ENCODE measurements at regions not wholly inside any gene's neighbourhood (a gene's known extent, or its start where the extent isn't known, plus 50 kb on each side); places are given as distances from the start of the nearest gene placed in this dataset.

GRCh38 chr6:8536122-8536521, 100.8 kb upstream of the SLC35B3 start:
- Histone ChIP-seq H3K36me3 (no peaks in the 10 kb centered on the region), H3K27me3 (no peaks in the 10 kb centered on the region), H3K9me3 (no peaks in the 10 kb centered on the region), H3K4me1 (no peaks in the 10 kb centered on the region), H3K4me3 (no peak overlapping the region), H3K27ac (no peak overlapping the region)
- intact Hi-C loops (cut with DNase I) = no loop called here
- no peak for DNase-seq (ENCODE audit: extremely low spot score in 2 of 2)
- no peak for TF ChIP-seq POLR2AphosphoS5 (IDR thresholded peaks at IDR 0.05; ENCODE audit: insufficient read depth in 1 of 2, low read depth in 1 of 2)
- TF ChIP-seq POLR2A (IDR thresholded peaks at IDR 0.05) = no peak
- no peak for TF ChIP-seq CTCF (IDR thresholded peaks at IDR 0.05)

- DNase-seq (ENCODE audit: extremely low spot score in 2 of 2) = no peak
- H3K4me3 ChIP-seq = no peak overlapping the region
- intact Hi-C loops (cut with DNase I) = no loop called here
- no peak overlapping the region for H3K27ac ChIP-seq
- TF ChIP-seq POLR2AphosphoS5 (IDR thresholded peaks at IDR 0.05; ENCODE audit: insufficient read depth in 1 of 2, low read depth in 1 of 2) (no peak), CTCF (IDR thresholded peaks at IDR 0.05) (no peak)
- no peaks in the 10 kb centered on the region for H3K9me3 ChIP-seq
- no peaks in the 10 kb centered on the region for H3K36me3 ChIP-seq
- H3K4me1 ChIP-seq = no peaks in the 10 kb centered on the region
- no peaks in the 10 kb centered on the region for H3K27me3 ChIP-seq
Observed at GRCh38 chr6:8535519-8535918, 100.2 kb upstream of the SLC35B3 start.

- intact Hi-C loops (cut with DNase I) = no loop called here
- TF ChIP-seq POLR2A (IDR thresholded peaks at IDR 0.05) (no peak), POLR2AphosphoS5 (IDR thresholded peaks at IDR 0.05; ENCODE audit: insufficient read depth in 1 of 2, low read depth in 1 of 2) (no peak), CTCF (IDR thresholded peaks at IDR 0.05) (no peak)
- Histone ChIP-seq H3K4me3 (no peak overlapping the region), H3K27me3 (no peaks in the 10 kb centered on the region), H3K9me3 (no peaks in the 10 kb centered on the region), H3K4me1 (no peaks in the 10 kb centered on the region), H3K27ac (no peak overlapping the region), H3K36me3 (no peaks in the 10 kb centered on the region)
- no peak for DNase-seq (ENCODE audit: extremely low spot score in 2 of 2)
Observed at GRCh38 chr6:8530785-8531435, 95.6 kb upstream of the SLC35B3 start.

GRCh38 chr6:8529250-8529649, 93.9 kb upstream of the SLC35B3 start:
- no peak for DNase-seq (ENCODE audit: extremely low spot score in 2 of 2)
- Histone ChIP-seq H3K27ac (no peak overlapping the region), H3K9me3 (no peaks in the 10 kb centered on the region), H3K27me3 (no peaks in the 10 kb centered on the region), H3K4me1 (no peaks in the 10 kb centered on the region), H3K4me3 (no peak overlapping the region), H3K36me3 (no peaks in the 10 kb centered on the region)
- intact Hi-C loops (cut with DNase I) = no loop called here
- TF ChIP-seq POLR2AphosphoS5 (IDR thresholded peaks at IDR 0.05; ENCODE audit: insufficient read depth in 1 of 2, low read depth in 1 of 2) = no peak
- no peak for TF ChIP-seq POLR2A (IDR thresholded peaks at IDR 0.05)
- no peak for TF ChIP-seq CTCF (IDR thresholded peaks at IDR 0.05)

- DNase-seq (ENCODE audit: extremely low spot score in 2 of 2) = no peak
- Histone ChIP-seq H3K36me3 (no peaks in the 10 kb centered on the region), H3K27me3 (no peaks in the 10 kb centered on the region), H3K4me3 (no peak overlapping the region), H3K4me1 (no peaks in the 10 kb centered on the region), H3K9me3 (no peaks in the 10 kb centered on the region), H3K27ac (no peak overlapping the region)
- intact Hi-C loops (cut with DNase I) = no loop called here
- TF ChIP-seq CTCF (IDR thresholded peaks at IDR 0.05) (no peak), POLR2AphosphoS5 (IDR thresholded peaks at IDR 0.05; ENCODE audit: insufficient read depth in 1 of 2, low read depth in 1 of 2) (no peak), POLR2A (IDR thresholded peaks at IDR 0.05) (no peak)
Observed at GRCh38 chr6:8527818-8528217, 92.5 kb upstream of the SLC35B3 start.

Measured in vagina (tissue), 2 donors.